ENCODE measurements at regions not wholly inside any gene's neighbourhood (a gene's known extent, or its start where the extent isn't known, plus 50 kb on each side); places are given as distances from the start of the nearest gene placed in this dataset.

DNA sequence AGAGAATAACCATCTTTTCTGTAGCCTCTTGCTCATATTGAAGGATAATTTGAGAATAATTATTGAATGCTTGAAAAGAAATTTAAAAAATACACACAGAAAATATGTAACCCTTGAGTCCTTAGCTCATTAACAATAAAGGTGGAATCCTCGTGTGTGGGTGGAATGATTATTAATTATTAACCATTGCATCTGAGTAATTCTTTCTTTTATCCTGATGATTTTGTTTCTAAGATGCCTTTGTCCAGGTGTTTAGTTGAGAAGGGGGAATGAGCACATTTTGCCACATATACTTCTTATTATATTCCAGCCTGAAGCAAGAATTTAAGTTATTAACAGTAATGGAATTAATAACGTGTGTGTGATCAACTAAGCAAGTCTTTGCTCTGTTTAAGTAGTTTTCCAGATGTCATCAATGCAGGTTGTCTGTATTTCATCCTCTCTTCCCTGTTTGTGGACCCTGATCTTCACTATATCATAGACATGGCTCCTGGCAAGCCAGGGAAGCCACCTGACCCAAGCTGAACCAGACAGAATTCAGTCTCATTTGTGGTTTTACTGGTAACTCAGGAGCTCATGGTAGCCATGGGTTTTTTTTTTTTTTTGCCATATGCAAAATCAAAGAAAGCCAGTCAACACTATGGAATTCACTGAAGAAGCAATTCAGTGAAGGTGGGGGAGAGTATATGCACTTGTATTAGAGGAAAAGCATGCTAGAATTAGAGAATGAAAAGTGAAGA is 144.3 kb downstream of the KIF20B start:
- H3K4me2 ChIP-seq (ENCODE audit: low read depth, low read length, poor library complexity, severe bottlenecking): no peak overlapping the region

DNA sequence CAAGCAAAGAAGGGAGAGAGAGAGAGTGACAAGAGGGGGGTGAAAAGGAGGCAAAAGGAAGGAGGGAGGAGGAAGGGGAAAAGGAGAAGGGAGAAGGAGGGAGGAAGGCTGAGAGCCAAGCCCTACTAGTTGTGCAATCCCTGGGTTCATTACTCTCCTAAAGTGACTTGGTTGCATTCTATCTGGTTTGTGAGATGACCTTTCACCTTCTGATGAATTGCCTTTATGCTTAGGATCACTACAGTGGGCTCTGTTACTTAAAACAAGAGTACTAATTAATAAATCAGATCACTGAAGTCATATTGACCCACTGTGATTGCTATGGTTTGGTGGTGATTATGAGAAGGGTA is 144.9 kb downstream of the KIF20B start:
- Histone ChIP-seq H4K20me1 (ENCODE audit: low read depth, low read length) (no peaks in the 10 kb centered on the region), H3K27me3 (ENCODE audit: low read length) (no peaks in the 10 kb centered on the region), H3K27ac (ENCODE audit: low read depth, low read length) (no peak overlapping the region), H3K36me3 (ENCODE audit: low read length) (no peaks in the 10 kb centered on the region), H3F3A (ENCODE audit: insufficient read depth) (no peaks in the 10 kb centered on the region), H3K9me3 (ENCODE audit: insufficient read depth, low read length) (no peaks in the 10 kb centered on the region), H2AFZ (ENCODE audit: low read depth, low read length, severe bottlenecking) (no peak overlapping the region), H3K79me2 (ENCODE audit: insufficient read depth, low read length) (no peaks in the 10 kb centered on the region), H3K4me2 (ENCODE audit: low read depth, low read length, poor library complexity, severe bottlenecking) (no peak overlapping the region), H3K9ac (ENCODE audit: low read length) (no peak overlapping the region), H3K4me3 (ENCODE audit: insufficient read depth, low read length, poor library complexity, severe bottlenecking) (no peak overlapping the region), H3K9me2 (replicated peaks; ENCODE audit: insufficient read depth, low read length) (no peaks in the 10 kb centered on the region)
- TF ChIP-seq, protein P1, sequence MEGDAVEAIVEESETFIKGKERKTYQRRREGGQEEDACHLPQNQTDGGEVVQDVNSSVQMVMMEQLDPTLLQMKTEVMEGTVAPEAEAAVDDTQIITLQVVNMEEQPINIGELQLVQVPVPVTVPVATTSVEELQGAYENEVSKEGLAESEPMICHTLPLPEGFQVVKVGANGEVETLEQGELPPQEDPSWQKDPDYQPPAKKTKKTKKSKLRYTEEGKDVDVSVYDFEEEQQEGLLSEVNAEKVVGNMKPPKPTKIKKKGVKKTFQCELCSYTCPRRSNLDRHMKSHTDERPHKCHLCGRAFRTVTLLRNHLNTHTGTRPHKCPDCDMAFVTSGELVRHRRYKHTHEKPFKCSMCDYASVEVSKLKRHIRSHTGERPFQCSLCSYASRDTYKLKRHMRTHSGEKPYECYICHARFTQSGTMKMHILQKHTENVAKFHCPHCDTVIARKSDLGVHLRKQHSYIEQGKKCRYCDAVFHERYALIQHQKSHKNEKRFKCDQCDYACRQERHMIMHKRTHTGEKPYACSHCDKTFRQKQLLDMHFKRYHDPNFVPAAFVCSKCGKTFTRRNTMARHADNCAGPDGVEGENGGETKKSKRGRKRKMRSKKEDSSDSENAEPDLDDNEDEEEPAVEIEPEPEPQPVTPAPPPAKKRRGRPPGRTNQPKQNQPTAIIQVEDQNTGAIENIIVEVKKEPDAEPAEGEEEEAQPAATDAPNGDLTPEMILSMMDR (IDR thresholded peaks at IDR 0.05; ENCODE audit: insufficient read depth, low read length, poor library complexity, severe bottlenecking): no peak
- TF ChIP-seq EZH2phosphoT487 (conservative IDR thresholded peaks at IDR 0.05; ENCODE audit: low read length): no peak

More for the DNA sequence above, 144.3 kb downstream of the KIF20B start:
- no peaks in the 10 kb centered on the region for H4K20me1 ChIP-seq (ENCODE audit: low read depth, low read length)
- H3K9me3 ChIP-seq (ENCODE audit: insufficient read depth, low read length): no peaks in the 10 kb centered on the region
- H3K79me2 ChIP-seq (ENCODE audit: insufficient read depth, low read length): no peaks in the 10 kb centered on the region
- TF ChIP-seq, protein P1 (IDR thresholded peaks at IDR 0.05; ENCODE audit: insufficient read depth, low read length, poor library complexity, severe bottlenecking): no peak
- H3K27me3 ChIP-seq (ENCODE audit: low read length): no peaks in the 10 kb centered on the region
- no peaks in the 10 kb centered on the region for H3F3A ChIP-seq (ENCODE audit: insufficient read depth)
- H3K9me2 ChIP-seq (replicated peaks; ENCODE audit: insufficient read depth, low read length): no peaks in the 10 kb centered on the region
- H3K4me3 ChIP-seq (ENCODE audit: insufficient read depth, low read length, poor library complexity, severe bottlenecking): no peak overlapping the region
- H2AFZ ChIP-seq (ENCODE audit: low read depth, low read length, severe bottlenecking): no peak overlapping the region
- no peak overlapping the region for H3K27ac ChIP-seq (ENCODE audit: low read depth, low read length)
- H3K36me3 ChIP-seq (ENCODE audit: low read length): no peaks in the 10 kb centered on the region
- H3K9ac ChIP-seq (ENCODE audit: low read length): no peak overlapping the region

DNA sequence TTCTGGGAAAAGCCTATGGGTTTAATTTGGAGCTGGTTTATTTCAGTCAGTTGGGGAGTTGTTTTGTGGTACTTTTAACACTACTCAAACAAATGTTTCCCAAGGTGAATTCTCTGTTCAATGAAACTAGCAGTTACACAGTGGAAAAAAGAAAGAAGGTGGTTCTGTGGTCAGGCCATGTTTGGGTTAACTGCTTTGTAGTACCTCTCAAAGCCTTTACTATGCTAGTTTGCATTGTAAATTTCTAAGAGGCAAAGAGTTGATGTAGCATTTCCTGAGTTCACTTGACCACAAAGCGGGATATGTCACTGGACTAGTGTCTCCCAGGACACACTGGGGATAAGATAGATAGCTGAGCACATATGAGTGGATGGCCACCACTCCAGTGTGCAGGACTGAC is 145.4 kb downstream of the KIF20B start:
- no peak overlapping the region for H2AFZ ChIP-seq (ENCODE audit: low read depth, low read length, severe bottlenecking)
- H3K4me3 ChIP-seq (ENCODE audit: insufficient read depth, low read length, poor library complexity, severe bottlenecking): no peak overlapping the region
- H3K4me2 ChIP-seq (ENCODE audit: low read depth, low read length, poor library complexity, severe bottlenecking): no peak overlapping the region
- H3K36me3 ChIP-seq (ENCODE audit: low read length): no peaks in the 10 kb centered on the region
- H3F3A ChIP-seq (ENCODE audit: insufficient read depth): no peaks in the 10 kb centered on the region
- TF ChIP-seq EZH2phosphoT487 (conservative IDR thresholded peaks at IDR 0.05; ENCODE audit: low read length): no peak
- TF ChIP-seq, protein P1 (IDR thresholded peaks at IDR 0.05; ENCODE audit: insufficient read depth, low read length, poor library complexity, severe bottlenecking): no peak
- no peaks in the 10 kb centered on the region for H3K9me2 ChIP-seq (replicated peaks; ENCODE audit: insufficient read depth, low read length)
- no peaks in the 10 kb centered on the region for H3K79me2 ChIP-seq (ENCODE audit: insufficient read depth, low read length)
- no peaks in the 10 kb centered on the region for H3K27me3 ChIP-seq (ENCODE audit: low read length)
- no peaks in the 10 kb centered on the region for H4K20me1 ChIP-seq (ENCODE audit: low read depth, low read length)
- H3K9ac ChIP-seq (ENCODE audit: low read length): no peak overlapping the region
- H3K9me3 ChIP-seq (ENCODE audit: insufficient read depth, low read length): no peaks in the 10 kb centered on the region
- no peak overlapping the region for H3K27ac ChIP-seq (ENCODE audit: low read depth, low read length)

Data from SU-DHL-6 (cell line).